RPMI8226 (cell line): ENCODE measurements at regions not wholly inside any gene's neighbourhood (a gene's known extent, or its start where the extent isn't known, plus 50 kb on each side); places are given as distances from the start of the nearest gene placed in this dataset.
"Not testable (repeated sequence)": the region's sequence is repeated elsewhere in the genome, so short reads cannot be mapped to it uniquely, and the experiment has no call there.

ENCODE experiments used
- DNase-seq: peaks from one replicate; pipeline ENCODE4 v3.0.0-alpha.2; 2015

- no peak for DNase-seq
Observed at GRCh38 chr5:68679041-68679440, 414.8 kb upstream of the SLC30A5 start.

- no peak for DNase-seq
Observed at GRCh38 chr5:68680366-68680765, 413.4 kb upstream of the SLC30A5 start.

- DNase-seq: no peak
Observed at GRCh38 chr5:68681929-68682328, 411.9 kb upstream of the SLC30A5 start.

- DNase-seq: no peak
Observed at GRCh38 chr5:68682400-68683160, 411.2 kb upstream of the SLC30A5 start.

GRCh38 chr5:68683632-68684036 lies 410.2 kb upstream of the SLC30A5 start:
- no peak for DNase-seq

GRCh38 chr5:68685863-68686262 lies 408.0 kb upstream of the SLC30A5 start:
- DNase-seq: no peak

- DNase-seq: no peak
Observed at GRCh38 chr5:68688547-68688946, 405.3 kb upstream of the SLC30A5 start.

GRCh38 chr5:68689010-68689409 lies 404.8 kb upstream of the SLC30A5 start:
- DNase-seq: no peak

GRCh38 chr5:68691874-68692273 lies 401.9 kb upstream of the SLC30A5 start:
- not testable (repeated sequence) for DNase-seq

- no peak for DNase-seq
Observed at GRCh38 chr5:68698025-68698940, 395.5 kb upstream of the SLC30A5 start.

- DNase-seq: no peak
Observed at GRCh38 chr5:68699966-68700365, 393.8 kb upstream of the SLC30A5 start.

GRCh38 chr5:68707575-68707974 lies 386.2 kb upstream of the SLC30A5 start:
- DNase-seq: no peak

- no peak for DNase-seq
Observed at GRCh38 chr5:68708156-68708841, 385.5 kb upstream of the SLC30A5 start.

GRCh38 chr5:68708842-68709170 lies 385.0 kb upstream of the SLC30A5 start:
- no peak for DNase-seq

GRCh38 chr5:68709239-68709638 lies 384.6 kb upstream of the SLC30A5 start:
- DNase-seq: no peak

- DNase-seq: no peak
Observed at GRCh38 chr5:68710514-68710913, 383.3 kb upstream of the SLC30A5 start.

GRCh38 chr5:68711293-68712200 lies 382.3 kb upstream of the SLC30A5 start:
- no peak for DNase-seq

- no peak for DNase-seq
Observed at GRCh38 chr5:68714810-68715209, 379.0 kb upstream of the SLC30A5 start.

GRCh38 chr5:68720884-68721610 lies 372.8 kb upstream of the SLC30A5 start:
- no peak for DNase-seq

- DNase-seq: no peak
Observed at GRCh38 chr5:68722357-68722756, 371.5 kb upstream of the SLC30A5 start.

GRCh38 chr5:68725905-68726683 lies 367.7 kb upstream of the SLC30A5 start:
- no peak for DNase-seq
